ENCODE measurements at regions not wholly inside any gene's neighbourhood (a gene's known extent, or its start where the extent isn't known, plus 50 kb on each side); places are given as distances from the start of the nearest gene placed in this dataset.

DNA sequence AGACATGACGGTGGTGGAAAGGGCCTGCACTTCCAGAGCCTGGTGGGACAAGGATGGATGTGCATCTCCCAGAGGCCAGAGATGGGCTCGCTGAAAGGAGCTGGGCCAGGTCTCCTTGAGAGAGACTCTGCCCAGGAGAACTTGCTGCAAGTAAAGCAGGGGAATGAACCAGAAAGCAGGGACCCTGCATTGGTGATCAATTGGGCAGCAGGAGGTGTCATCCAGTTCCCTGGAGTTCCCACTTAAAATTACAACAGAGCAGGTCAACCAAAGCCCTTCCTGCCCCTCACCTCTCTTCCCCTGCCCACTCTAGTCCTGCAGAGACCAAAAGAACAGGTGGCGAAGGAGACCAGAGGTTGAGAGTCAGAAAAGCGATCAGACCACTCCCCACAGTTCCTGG is 69.7 kb upstream of the CAB39 start:
- no peak for FAIRE-seq

DNA sequence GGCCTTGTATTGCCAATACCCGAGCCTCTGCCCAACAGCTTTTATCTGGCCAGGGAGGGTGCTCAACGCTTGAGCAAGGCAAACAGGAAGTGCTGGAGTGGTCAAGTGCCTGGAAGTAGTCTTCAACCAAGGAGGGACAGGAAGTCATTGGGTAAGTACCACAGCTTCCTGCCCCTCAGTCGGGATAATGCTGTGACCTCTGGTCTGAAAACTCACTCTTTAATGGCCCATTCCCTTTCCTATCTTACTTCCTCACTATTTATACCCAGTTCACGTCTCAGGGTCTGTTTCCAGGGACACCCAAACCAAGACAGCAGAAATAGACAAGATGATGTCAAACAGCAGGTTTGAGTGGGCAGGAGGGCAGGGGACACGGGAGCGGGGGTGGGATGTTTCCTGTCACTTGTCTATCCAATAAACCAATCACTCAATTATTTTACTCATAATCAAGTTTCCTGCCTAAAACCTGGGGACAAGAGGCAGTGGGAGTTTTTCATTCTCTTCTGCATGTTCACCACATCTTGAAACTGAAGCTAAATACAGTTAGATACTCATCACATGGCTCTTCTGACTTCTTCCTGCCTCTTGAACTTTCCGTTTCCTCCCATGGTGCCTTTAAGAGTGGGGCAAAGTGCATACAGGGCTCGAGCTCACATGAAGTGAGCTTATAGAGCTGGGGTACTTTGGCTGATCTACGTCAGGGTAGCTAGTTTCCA is 68.9 kb upstream of the CAB39 start:
- no peak for FAIRE-seq

DNA sequence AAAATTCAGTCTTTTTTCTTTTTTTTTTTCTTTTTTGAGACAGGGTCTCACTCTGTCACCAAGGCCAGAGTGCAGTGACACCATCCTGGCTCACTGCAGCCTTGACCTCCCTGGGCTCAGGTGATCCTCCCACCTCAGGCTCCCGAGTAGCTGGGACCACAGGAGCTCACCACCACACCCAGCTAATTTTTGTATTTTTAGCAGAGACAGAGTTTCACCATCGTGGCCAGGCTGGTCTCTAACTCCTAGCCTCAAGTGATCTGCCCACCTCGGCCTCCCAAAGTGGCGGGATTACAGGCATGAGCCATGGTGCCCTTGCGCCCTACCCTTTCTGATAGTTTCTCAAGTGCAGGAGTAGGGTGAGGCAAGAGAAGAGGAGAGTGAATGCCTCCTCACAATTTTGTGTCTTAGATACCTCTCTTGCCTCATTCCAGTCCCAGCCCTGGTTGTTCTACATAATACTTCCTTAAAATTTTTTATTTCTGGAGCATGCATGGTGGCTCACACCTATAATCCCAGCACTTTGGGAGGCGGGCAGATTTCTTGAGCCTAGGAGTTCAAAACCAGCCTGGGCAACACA is 68.2 kb upstream of the CAB39 start:
- no peak for FAIRE-seq

DNA sequence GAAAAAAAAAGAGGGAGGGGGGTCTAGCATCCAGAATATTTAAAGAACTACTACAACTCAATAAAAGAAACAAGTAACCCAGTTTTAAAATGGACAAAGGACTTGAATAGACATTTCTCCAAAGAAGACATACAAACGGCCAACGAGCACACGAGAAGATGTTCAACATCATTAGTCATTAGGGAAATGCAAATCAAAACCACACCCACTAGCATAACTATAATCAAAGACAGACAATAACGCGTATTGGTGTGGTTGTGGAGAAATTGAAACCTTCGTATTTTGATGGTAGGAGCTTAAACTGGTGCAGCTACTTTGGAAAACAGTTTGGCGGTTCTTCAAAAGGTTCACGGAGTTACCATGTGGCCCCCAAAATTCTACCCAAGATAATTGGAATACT is 64.3 kb upstream of the CAB39 start:
- no peak for FAIRE-seq

DNA sequence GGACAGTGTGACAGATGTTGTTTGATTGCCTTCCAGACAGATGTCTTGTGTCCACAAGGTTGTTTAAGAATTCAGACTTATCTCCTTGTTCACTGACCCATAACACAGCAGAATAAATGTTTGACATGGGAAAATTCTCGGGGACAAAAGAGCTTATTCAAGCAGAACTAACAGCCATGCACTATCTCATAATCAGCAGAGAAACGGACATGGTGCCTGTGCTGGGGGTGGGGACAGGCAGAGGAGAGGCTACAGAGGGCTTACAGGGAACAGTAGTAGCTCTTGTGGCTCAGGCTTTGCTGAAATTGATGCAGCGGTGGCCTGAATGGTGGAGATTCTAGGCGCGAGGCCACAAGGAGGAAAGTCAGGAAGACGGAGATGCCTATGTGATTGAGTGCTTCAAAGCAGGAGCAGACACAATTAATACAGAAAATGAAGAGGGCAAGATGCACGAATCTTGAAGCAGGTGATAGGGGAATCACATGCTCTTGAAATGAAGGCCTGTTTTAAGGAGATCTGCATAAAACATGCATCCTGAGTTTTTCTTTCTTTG is 62.0 kb upstream of the CAB39 start:
- FAIRE-seq = no peak

DNA sequence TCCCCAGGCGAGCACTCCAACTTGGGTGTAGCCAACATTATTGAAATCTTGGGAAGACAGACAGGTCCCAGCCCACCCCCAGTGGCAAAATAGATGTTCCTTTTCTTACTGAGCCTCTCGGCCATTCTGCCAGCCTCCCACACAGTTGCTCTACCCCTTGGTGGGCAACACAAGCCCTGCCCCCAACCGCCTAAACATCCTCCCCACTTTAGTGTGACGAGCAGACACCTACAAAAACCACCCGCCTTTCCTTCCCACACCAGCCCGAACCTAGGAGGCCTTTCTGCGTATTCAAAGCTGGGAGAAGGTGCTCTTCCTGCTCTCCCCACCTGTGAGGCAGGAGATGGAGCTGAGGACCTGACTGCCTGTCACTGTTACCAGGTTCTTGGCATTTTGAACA is 58.6 kb upstream of the CAB39 start:
- FAIRE-seq = no peak

DNA sequence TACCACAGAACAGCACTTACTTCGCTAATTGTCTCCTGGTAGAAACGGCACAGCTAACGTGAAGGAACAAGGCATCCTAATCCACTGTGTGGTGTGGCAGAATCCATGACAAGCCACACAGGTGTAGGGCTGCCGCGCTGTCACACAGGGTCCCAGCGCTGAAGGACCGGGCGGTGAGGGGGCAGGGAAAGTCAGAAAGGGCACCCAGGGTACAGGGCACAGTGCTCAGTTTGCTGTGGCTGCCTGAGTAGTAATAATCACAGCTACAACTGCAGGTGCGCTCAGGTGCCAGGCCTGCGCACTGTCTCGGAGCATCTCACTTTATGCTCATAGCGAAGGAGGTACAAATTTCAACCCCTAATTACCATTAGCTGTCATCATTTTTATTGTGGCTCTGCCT is 55.2 kb upstream of the CAB39 start:
- no peak for FAIRE-seq

DNA sequence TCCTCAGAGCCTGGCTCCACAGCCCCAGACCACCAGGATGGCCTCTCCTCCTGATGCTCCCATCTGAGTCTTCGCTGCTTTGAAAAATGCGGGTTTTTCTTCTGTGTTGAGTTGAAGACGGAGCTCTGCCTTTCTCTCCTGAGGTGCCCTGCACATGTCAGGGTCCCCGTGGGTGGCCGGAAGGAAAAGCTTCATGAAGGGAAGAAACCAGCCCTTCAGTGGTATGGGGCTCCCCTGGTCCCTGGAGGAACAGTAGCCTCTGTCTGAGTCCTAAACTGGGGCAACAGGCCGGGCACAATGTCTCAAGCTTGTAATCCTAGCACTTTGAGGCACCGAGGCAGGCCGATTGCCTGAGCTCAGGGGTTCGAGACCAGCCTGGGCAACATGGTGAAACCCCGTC is 54.7 kb upstream of the CAB39 start:
- FAIRE-seq = no peak

DNA sequence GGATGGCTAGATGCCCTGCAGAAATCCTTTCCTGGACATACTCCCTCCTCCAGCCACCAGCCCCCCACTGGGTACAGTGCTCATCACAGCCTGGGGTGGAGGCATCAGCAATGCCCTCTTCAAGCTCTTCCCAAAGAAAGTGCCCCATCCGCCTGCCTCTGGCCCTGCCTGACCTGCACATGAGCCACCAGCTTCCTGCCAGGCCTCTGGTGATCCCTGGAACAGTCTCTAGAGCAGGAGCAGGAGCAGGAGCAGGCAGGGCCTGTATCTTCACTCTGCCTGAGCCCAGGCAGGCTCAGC is 54.1 kb upstream of the CAB39 start:
- FAIRE-seq = no peak

DNA sequence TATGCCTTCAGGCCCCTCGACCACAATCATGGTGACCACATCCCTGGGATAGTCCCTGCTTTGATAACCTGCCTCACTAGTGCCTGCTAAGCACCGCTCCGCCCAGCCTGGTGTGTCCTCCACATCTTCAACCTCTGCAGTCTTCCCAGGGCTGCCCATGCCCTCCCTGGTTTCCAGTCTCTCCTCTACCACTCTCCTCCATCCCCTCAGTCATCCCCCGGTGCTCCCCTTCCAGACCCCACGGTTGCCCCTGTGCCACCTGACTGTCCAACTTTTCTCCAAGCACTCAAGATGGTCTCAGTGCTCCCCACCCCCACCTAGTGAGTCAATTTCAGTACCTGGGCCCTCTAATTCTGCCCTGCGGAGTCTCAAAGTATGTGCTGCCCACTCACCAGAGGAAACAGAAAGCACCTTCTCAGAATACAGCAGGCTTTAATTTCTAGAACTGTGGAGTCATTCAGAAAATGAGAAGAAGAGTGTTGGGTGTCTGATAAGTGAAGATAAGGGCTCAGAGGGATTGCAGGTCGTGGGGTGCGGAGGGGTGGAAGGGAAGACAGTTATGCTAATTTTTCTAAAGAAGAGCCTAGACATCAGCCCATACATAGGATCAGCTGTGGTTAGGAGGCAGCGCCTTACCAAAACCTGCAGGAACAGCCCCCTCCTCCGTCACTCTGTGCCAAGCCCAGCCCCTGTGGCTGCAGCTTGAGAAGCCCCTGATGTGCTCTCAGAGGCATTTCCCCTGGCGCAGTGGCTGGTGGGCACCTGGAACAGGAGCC is 53.6 kb upstream of the CAB39 start:
- FAIRE-seq = no peak

DNA sequence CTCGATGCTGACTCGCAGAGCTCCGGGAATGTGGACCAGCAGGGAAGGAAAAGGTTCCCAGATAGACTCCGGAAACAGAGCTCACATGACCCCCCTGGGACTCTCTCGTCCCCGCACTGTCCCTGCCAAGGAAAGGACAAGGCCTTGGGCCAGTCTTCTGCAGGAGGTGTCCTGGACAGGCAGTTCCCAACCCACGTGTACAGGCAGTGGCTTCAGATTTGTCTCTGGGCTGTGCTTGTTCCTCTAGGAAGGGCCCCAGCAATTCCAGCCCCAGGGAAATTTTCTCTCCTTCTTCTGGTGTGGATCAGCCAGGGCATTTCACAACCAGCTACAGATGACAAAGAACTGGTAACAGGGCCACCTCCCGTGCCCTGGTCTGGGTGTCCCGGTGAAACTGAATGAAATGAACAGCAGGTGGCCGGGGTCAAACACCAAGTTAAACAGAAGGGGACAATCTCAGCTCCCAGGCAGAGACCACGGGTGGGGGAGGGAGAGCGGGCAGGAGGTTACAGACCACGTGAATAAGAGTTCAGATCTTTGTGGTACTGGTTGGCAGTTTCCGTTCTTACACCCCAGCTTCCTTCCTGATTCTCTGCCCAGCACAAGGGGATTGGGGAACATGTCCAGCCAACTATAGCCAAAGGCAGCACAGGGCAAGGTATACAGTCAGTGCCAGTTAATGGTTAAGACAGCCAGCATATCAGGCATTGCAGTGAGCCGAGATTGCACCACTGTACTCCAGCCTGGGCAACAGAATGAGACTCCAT is 52.2 kb upstream of the CAB39 start:
- FAIRE-seq = no peak

DNA sequence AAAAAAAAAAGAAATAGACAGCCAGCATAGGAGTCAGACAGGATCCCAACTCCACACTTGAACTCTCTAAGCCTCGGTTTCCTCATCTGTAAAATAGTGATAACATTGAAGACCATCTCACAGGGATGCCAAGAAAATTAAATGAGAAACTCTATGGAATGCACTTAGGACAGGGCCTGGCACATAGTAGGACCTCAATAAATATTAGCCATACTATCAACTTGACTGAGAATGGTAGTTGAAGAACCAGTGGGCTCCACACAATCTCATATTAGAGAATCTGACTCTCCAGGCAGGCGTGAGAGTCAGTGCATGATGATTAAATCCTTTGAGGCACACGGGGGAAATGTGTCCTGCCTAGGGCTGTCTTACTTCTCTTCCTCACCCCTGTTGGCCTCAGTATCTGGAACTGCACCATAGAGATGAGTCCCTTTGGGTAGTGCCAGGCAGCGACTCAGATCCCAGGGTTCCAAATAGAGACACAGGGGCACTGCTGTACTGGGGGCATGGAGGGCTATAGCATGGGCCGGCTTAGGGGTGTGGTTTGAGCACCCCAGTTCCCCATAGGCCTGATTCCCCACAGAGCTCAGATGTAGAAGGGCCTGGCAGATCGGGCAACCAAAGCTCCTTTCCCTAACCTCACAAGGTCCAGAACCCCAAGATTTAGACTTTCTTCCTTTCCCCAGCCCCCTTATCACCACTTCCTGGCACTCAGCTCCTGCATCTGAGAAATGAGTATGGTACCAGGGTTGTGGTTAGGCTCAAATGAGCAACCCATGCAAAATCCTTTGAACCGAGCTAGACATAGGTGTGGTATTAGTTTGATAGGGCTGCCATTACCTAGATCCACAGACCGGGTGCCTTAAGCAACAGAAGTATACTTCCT is 51.3 kb upstream of the CAB39 start:
- no peak for FAIRE-seq

Data from endometrium (tissue), 2 donors.